ENCODE measurements at regions not wholly inside any gene's neighbourhood (a gene's known extent, or its start where the extent isn't known, plus 50 kb on each side); places are given as distances from the start of the nearest gene placed in this dataset.
A peak's percentile ranks its signal among the peaks of the same experiment; 100 is the strongest.

DNA sequence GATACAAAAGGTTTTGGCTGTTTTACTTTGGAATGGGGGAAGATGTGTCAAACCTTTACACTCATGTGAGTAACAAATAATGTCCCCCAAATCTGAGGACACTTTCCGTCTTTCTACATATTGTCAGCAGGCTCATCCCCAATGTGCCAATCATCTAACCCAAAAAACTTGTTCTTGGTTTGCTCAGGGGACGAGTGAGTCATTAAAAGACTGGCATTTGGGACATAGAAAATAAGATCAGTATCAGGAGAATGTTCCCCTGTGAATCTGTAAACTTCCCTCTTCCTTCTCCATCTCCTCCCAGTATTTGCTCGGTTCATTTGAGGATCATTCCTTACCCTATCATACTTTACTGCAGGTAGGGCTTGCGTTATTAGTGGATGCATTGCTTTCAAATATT is 194.1 kb upstream of the RUNX1 start:
- DNase-seq (ENCODE audit: low read depth, low spot score), result no peak

DNA sequence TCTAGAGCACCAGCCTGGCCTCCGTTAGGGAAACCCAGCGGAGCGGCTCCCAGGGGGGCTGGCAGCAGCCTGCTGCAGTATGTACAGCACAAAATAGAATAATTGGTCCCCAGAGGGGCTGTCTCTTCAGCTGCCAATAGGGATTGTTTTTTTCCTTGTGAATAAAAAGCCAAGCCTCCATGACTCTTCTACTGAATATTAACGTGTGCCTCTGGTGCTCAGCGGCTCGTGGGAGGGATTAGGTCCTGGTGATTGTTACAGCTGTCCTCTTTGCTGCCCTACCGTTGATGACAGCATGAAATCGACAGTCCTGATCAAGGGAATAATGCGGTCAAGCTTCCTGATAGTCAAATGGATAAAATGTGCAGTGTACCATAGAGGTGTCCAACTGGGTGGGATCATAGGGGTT is 190.7 kb upstream of the RUNX1 start:
- DNase-seq (ENCODE audit: low read depth, low spot score), result no peak

DNA sequence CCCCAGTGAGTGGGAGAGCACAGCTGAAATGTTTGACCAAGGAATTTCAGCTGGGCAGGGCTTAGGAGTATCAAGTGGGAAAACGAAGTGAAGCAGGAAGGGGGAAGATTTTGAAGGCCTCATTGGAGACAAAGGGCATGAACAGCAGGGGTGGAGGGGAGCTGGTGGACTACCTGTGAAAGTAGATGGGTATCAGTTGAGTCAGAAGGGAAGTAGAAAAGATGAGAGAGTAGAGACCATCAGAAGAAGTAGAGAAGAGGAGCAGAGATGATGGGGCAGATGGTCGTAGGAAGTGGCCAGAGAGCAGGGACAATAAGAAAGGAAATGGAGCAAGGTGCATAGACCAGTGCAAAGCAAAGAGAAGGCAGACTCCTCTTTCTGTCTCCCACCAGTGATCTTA is 189.0 kb upstream of the RUNX1 start:
- DNase-seq (ENCODE audit: low read depth, low spot score), result no peak

DNA sequence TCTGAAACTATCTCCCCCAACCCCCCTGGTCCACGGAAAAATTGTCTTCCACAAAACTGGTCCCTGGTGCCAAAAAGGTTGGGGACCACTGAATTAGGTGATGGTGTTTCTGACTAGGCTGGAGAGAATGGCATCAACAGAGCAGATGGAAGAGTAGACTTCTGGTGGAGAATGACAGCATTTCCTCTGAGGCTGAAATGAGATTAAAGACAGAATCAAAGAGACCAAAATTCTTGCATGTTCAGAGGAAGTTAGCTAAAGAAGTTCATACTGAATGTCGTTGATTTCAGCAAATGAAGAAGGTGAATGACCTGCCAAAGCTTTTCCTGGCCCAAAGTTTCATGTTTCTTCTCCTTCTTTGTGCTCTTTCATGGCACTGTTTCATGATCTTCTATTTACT is 188.2 kb upstream of the RUNX1 start:
- DNase-seq (ENCODE audit: low read depth, low spot score), result no peak

DNA sequence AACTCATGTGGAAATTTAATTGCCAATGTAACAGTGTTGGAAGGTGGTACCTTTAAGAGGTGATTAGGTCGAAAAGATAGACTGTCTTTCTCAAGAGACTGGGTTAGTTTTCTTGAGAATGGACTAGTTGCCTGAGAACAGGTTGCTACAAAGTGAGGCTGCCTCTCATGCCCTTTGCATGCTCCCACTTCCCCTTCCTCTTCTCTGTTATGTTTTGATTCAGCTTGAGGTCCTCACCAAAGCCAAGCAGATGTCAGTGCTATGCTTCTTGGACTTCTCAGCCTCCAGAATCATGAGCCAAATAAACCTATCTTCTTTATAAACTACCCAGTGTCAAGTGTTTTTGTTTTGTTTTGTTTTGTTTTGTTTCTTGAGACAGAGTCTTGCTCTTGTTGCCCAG is 187.0 kb upstream of the RUNX1 start:
- DNase-seq (ENCODE audit: low read depth, low spot score), result no peak

DNA sequence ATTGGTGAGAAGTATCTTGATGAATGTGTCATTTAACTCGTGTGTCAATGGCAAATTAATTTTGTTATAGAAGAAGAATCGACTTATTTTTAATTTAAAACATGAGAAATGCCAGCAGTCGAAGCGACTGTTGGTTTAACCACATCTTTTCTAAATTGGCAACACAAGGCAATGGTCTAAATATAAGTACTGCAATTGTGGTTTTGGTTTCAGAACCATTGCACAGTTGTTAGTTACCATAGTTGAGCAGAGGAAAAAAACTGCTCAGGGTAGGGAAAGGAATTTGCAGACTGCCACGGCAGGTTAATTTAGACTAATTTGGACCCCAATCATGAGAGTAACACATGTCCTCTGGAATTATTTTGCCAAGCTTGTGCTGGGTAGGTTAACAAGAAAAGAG is 185.6 kb upstream of the RUNX1 start:
- DNase-seq (ENCODE audit: low read depth, low spot score), result no peak

DNA sequence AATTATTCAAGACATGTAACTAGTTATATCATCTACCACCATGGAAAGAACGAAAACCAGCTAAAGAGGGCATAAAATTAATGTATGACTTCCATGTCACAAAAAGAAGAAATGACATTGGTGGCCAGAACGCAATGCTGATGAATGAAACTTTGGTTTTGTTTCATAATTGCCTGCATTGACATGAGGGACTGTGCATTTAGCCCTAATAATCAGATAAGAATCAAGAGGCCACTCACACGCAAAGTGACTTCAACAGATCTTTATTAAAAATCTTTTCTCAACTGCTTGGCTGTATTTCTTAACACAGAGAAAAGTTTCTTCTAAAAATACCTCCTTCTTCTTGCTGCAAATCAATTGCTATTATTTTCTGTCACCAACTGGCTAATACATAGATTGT is 184.7 kb upstream of the RUNX1 start:
- DNase-seq (ENCODE audit: low read depth, low spot score), result no peak

DNA sequence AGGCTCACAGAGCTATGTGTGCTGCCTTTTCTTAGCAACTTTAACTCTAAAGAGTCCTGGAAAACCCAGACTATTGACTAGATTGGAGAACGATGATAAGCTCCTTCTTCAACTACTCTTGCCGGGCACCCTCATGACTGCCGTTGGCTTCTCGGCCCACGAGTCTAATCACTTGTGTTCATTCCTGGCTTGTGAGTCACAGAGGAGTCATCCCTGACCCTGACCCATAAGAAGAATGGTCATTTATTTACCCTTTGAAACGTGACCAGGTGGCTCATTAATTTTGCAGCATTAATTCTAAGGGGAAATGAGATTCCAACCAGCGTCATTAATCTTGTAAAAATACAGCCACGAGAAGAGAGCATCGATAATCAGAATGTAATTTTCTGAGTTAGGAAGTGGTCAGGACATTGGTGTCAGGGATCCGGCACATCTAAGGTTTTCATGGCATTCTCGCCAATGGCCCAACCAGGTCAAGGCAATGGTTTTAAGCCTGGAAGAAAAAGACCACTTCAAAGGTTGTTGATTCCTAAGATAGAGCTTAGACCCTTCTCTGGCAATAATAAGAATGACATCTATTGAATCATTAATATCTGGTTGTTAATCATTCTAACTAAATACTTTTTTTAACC is 183.6 kb upstream of the RUNX1 start:
- peak; percentile 84 for DNase-seq (ENCODE audit: low read depth, low spot score)

DNA sequence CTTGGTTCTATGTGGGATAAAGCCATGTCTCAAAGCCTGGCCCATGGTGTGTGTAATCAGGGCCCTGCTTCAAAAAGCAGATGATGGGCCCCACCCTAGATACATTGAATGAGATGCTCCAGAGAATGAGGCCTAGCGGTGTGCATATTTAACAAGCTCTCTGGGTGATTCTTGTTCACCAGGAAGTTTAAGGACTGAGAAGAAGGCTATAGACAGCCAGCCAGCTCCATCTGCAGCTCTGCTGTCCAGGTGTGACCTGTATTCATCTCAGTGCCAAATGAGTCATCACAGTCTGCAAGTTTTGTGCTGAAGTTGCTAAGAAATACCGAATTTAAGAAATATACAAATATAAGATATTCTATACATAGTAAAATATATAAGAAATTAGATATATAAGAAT is 182.0 kb upstream of the RUNX1 start:
- no peak for DNase-seq (ENCODE audit: low read depth, low spot score)

DNA sequence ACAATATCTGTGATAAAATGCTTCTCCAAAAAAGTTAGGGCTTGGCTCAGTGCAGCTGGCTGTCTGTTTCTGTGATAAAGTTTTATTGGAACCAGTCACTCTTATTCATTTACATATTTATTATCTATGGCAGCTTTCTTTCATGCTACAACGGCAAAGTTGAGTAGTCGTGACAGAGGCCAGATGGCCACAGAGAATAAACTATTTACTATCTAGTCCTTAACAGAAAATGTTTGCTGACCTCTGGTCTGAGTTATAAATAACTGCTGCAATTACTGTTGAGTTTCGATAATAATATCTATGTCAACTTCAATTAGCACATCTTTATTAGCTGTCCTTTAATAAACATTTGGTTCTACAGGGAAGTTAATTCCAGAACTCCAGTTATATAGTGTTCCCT is 180.2 kb upstream of the RUNX1 start:
- DNase-seq (ENCODE audit: low read depth, low spot score), result no peak

DNA sequence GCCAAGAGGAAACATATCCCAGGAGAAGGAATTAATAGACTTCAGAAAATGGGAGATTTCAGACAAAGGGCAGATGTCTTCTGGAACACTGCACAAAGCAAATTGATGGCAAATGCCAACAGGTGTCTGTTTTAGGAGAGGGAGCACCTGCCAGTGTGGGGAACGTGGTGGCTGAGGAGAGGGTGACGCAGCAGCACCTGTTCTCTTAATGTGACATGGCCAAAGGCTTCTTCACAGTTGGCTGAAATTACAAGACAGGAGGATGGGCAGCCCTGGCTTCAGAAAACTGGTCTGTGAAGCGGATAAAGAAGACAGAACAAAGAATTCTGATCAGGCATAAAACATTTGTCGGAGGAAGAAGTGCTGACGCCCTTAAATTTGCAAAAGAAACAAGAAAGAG is 178.7 kb upstream of the RUNX1 start:
- no peak for DNase-seq (ENCODE audit: low read depth, low spot score)

DNA sequence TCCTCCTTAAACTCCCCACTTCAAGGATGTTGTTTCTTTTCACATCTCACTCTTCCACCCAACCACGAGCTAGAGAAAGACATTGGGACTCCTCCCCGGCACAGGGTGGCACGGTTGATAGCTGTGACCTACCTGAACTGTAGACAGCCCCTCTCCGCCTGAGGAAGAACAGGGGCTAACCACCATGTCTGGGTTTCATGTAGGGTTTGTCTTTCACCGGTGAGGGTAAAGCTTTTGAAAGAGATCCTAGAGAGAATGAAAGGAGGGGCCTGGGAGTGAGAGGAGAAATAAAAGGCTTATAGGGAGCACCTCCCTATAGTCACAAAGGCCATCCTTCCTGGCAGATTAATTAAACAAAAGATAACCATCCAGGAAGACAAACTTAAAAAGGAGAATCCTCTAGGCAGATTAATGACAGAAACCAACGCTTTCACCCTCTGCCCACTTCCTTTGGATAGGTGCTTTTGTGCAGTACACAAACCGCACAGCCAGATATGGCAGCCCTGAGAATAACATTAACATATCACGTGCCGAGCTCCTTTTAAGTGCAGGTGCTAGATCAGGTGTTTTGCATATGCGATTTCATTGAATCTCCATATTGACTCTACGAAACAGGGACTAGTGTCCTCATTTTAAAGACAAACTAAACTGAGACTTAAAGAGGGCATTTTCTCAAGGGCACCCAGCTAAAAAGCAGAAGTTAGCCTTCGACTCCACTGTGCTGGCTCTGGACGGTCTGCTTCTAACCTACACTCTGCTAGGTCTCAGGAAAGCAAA is 178.1 kb upstream of the RUNX1 start:
- DNase-seq (ENCODE audit: low read depth, low spot score), result no peak

DNA sequence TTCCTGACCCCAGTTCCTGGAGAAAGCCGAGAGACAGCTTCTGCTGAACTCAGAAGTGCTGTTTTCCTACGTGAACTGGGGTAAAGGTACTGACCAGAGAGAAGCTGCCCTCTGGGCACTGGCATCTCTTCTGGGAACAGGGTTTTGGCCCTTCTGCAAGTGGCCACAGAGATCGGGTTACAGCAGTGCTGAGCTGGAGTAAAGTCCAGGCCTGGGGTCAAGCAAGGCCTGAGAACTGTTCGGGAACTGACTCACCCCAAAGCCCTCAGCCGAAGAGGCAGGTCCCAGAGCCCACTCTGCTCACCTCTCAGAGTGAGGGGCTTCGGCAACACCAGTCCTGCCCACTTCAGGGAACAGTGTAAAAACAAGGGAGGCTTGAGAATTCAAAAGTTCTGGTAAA is 177.2 kb upstream of the RUNX1 start:
- DNase-seq (ENCODE audit: low read depth, low spot score), result no peak

DNA sequence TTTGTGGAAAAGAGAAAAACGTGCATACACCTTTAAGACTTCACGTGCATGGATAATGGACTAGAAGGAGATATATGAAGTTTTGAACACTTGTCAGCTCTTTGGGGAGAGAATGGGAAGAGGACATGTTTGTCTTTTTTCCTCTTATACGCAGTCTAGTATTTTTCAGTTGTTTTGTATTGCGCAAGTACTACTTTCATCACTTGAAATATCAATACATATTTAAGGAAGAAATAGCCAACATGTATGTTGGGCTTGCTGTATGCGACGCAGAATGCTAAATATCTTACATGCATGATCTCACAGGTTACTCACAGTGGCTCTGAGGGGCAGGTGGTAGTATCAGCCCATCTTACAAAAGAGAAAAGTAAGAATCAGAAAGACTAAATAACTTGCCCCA is 176.5 kb upstream of the RUNX1 start:
- no peak for DNase-seq (ENCODE audit: low read depth, low spot score)

DNA sequence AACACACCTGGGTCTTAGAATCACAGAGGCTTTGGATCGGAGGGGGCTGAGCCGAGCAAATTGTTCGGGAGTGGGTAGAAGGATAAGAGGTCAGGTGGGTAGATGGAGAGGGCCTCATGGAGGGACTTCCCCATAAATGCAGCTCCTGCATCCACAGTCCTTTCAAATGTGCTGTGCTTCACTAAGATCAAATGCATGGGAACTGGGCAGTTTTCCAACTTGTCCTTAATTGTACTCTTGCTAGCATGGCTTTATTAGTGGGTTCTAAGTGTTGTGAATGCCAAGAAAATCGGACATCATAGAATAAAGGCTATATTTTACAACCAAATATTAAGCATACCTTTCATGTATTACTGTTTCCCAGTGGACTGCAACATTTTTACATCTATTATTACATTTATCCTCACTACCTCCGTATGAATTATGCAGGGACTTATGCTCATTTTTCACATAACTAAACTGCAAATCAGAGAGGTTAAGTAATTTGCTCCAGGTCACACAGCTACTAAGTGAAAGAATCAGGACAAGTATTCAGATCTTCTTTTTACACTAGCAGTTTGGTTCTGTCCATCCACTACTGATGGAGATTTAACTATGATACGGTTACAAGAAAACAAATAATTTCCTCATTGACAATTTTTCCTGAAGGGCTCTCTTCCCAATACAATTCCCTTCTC is 174.5 kb upstream of the RUNX1 start:
- no peak for DNase-seq (ENCODE audit: low read depth, low spot score)

DNA sequence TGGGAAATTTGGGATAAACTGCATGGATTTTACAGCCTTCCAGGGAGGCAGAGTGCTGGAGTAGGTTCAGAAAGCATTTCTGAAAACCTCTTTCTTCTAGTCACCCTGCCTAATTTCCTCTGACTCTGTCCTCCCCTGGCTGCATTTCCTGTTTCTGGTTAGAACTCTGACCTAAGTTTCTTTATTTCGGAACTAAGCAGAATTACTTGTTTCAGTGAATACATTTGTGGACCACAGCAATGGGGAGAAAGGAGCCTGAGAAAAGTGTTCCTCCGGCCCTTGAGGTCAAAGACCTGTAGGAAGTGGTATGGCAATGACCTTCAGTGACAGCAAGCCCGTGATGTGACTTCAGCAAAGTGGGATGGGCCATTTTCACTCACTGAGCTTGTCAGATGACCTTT is 173.4 kb upstream of the RUNX1 start:
- no peak for DNase-seq (ENCODE audit: low read depth, low spot score)

DNA sequence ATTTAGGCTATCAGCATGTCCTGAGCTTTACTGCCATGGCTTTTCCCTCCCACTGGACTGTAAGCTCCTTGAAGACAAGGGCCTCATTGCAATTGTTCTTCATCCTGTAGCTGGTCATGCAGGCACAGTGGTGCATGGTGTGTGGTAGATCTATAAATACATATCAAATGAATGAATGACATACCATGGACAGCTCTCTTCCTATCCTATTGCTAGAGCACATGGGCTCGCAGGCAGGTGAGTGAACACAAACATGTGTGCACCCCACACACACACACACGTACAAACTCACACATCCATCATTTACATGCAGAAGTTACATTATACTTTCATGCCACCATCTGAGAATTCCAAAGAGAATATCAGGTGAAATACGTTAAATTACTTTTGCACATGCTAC is 172.9 kb upstream of the RUNX1 start:
- no peak for DNase-seq (ENCODE audit: low read depth, low spot score)

DNA sequence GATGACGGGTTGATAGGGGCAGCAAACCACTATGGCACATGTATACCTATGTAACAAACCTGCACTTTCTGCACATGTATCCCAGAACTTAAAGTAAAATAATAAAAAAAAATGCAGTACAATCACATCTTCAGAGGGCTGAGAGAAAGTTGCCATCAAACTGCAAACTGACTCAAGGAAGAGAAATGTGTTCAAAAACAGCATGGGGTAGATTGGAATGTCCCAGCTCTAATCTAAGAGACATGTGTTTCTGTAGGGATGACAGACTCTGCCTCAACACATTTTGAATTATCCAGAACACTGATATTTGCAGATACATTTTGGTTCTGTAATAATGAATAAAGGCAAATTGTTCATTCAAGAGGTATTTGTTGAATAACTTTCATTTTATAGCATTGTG is 171.2 kb upstream of the RUNX1 start:
- no peak for DNase-seq (ENCODE audit: low read depth, low spot score)

DNA sequence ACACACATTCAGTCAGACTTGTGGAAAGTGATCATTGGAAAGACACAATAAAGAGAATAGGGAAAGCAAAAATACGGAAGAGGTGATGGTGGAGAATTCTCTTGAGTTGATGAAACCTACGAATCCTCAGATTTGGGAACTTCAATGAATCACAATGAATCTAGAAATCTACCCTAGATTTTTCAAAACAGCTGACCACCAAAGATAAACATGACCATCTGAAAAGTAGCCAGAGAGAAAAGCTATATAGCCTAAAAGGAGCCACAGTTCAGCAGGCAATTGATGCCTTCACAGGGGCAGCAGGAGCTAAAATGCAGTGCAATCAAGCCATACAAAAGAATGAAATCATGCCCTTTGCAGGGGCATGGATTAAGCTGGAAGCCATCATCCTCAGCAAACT is 170.6 kb upstream of the RUNX1 start:
- DNase-seq (ENCODE audit: low read depth, low spot score), result no peak

DNA sequence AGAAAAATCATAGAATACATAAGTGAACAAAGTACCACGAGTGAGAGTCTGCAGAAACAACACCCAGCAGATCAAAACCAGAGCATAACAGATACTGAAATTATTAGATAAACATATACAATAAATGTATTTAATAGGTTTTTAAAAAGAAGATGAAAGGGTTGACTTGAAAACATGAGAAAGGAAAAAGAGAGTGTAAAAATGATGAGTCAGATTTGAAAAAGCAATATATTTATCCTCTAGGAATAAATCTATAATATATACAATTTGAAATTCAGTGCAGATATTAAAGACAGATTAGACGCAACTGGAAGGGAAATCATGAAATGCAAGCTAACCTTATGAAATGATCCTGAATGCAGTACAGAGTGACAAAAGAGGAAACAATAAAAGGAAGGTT is 170.2 kb upstream of the RUNX1 start:
- DNase-seq (ENCODE audit: low read depth, low spot score), result no peak

DNA sequence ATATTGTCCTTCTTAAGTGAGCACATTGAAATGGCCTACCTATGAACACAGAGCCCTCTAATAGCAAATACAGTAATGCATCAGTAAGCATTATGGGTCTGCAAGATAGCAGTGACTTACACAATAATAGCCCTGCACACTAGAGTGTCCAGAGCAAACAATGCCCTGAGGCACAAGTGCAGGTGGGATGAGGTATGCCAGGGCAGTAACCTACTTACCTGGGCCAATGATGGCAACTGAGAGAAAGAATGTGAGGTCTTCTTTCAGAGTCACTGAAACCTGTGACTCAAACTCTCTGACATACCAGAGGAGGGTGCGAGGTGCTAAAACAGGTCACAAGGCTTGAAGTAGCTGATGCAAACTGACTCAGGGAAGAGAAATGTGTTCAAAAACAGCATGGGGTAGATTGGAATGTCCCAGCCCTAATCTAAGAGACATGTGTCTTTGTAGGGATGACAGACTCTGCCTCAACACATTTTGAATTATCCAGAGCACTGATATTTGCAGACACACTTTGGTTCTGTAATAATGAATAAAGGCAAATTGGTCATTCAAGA is 168.5 kb upstream of the RUNX1 start:
- DNase-seq (ENCODE audit: low read depth, low spot score), result no peak

DNA sequence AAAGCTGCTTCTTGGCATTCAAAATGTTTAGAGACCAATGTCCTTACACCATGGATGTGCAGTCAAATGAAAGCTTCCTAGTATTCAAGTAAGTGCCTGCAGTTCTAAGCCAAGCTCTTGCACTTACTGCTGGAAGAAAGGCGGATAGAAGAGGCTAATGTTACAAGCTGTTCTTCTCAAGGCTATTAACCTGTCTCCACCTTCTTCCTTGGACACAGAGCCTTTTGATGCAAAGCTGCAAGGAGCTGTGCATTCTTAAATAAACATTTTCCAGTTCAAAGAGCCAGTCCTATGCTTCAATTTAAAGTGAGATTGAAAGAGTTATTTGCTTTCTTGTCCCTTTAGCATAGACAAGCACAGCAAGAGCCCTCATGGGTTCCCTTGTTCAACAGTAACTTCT is 167.9 kb upstream of the RUNX1 start:
- no peak for DNase-seq (ENCODE audit: low read depth, low spot score)

DNA sequence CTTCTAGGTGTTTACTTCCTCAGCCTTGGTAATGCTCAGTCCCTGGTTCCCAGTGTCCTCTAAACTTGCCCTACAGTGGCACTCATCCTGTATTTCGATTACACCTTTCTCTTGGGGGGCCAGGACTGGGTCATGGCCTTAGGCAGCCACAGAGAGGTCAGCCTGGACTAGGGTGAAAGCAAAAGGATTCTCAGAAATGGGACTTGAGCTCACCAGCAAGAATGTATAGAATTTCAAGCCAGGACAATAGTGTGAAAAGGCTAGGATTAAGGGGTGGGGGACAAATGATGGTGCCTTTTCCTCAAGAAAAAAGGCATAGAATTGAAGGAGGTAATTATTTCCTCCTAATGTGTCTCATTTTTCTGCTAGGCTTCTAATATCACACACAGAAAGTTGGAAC is 166.8 kb upstream of the RUNX1 start:
- no peak for DNase-seq (ENCODE audit: low read depth, low spot score)

All from pulmonary artery endothelial cell (primary cell).